22Rv1 (cell line): ENCODE measurements at regions not wholly inside any gene's neighbourhood (a gene's known extent, or its start where the extent isn't known, plus 50 kb on each side); places are given as distances from the start of the nearest gene placed in this dataset.

Experiments used
- H3K27ac ChIP-seq: fragments of 450-650 bp; 2 replicates; pipeline ENCODE4 v1.5.1; 2017
- CTCF ChIP-seq: fragments of 450-650 bp; IDR thresholded peaks from 2 replicates; pipeline ENCODE4 v1.5.1; 2017; ENCODE audit warnings: mild to moderate bottlenecking
- ZFX ChIP-seq: fragments of 450-650 bp; IDR thresholded peaks from 2 replicates; pipeline ENCODE4 v1.6.1; 2017; ENCODE audit warnings: antibody characterized with exemption, borderline replicate concordance

DNA sequence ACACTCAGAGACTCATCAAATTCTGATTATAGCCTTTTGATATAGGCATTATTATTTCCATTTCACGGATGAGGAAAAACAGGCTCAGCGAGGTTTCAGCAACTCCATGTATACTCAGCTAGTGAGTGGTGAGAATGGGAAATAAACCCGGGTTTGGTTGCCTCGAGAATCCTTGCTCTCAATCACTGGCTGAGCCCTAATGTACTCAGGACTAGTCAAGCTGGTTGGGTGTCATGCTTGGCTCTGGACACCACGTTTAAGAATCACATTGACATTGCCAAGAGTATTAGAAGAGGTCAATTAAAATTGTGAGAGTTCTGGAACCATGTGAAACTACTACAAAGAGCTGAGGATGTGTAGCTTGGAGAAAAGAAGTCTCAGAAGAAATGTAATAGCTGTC is 444.5 kb downstream of the MFSD1 start:
- H3K27ac ChIP-seq = no peak overlapping the region
- TF ChIP-seq ZFX (no peak), CTCF (no peak)

DNA sequence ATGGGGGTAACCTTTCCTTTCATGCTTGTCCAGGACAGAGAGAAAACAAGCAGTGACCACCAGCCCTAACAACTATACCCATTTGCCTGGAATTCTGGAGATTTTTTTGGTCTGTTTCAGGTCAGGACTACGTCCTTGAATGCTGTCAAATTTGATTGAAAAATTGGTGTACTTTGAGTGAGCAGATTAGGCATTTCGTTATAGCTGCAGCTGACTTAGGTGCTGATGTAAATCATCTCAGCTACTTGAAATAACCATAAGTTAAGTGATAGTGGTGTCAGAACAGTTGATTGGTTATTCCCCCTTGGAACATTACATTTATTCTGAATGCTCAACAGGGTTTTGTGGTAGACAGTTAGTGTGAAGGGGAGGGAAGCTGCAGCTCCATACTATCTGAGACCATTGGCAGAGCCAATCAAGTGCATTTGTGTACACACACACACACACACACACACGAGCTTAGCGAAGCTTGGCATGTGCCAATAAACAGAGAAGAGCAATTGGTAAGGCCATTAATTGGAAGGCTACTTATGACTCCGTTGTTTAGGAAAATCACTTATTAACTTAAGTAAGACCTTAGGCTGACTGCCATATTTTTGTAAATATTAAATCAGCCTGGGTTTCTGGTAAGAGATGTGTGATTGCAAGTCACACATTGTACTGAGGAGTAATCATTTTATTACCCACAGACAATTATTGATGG is 447.8 kb downstream of the MFSD1 start:
- TF ChIP-seq ZFX = no peak
- no peak for TF ChIP-seq CTCF
- no peak overlapping the region for H3K27ac ChIP-seq

GRCh38 chr3:159250961-159251360 is 449.1 kb downstream of the MFSD1 start:
- TF ChIP-seq ZFX (no peak), CTCF (no peak)
- H3K27ac ChIP-seq = no peak overlapping the region

DNA sequence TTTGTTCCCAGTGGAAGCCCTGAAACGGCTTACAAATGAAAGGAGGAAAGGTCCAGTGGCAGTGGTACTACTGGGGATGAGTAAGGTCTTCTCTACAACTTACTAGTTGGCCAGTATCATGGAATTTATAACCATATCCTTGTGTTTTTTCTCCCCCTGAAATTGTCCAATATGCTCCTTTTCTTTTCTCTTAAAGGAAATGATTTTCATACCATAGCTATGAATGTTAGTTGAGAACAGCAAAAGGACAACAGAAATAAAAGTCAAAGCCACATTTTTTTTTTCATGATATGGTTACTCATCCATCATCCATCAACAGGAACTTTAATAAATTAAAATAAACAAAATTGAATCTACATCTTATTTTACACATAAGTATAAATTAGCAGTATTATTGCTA is 450.4 kb downstream of the MFSD1 start:
- no peak for TF ChIP-seq CTCF
- no peak for TF ChIP-seq ZFX
- H3K27ac ChIP-seq = no peak overlapping the region

DNA sequence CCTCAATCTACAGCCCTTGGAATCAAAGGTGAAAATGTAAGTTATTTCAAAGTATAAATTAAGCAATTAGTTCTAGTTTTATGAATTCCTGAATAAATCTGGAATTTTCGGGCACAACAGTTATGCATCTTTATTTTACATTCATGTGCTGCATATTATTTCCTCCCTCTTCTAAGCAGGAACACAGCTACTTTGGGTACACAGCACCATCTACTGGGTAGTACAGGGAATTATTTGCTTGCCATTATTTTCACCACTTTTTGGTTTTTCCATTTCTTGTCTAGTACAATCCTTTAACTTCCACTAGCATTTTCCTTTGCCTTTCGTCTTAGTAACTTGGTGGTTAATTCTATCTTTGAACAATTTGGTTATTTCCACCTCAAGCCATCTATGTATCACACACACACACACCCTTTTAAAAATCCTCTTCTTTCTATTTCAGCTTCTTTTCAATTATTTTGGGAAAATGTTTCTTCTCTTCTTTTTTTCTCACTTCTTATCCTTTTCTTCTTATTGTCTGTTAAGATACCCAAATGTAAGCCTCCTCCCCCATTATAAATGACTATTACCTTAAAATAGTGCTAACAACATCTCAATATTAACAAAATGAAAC is 451.0 kb downstream of the MFSD1 start:
- TF ChIP-seq ZFX = no peak
- TF ChIP-seq CTCF = peak; percentile 78
- H3K27ac ChIP-seq = no peak overlapping the region

DNA sequence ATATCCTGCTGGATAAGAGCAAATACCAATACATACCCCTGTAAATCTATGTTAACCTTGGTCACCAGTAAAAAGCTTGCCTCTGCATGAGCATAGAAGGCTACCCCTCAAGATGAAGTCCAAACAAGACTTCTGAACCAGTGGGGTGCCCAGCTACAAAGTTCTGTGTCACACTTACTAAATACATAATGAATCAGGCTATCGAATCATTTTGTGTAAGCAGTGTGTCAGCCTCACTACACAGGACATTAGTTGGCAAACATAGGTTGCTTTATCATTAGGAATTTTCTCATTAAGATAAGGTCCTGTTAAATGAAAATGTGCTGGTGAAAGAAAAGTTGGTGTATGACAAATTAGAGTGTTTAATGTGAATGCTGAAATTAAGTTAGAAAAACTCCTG is 452.0 kb downstream of the MFSD1 start:
- no peak overlapping the region for H3K27ac ChIP-seq
- TF ChIP-seq ZFX (no peak), CTCF (no peak)

GRCh38 chr3:159257954-159258353 is 456.1 kb downstream of the MFSD1 start:
- no peak overlapping the region for H3K27ac ChIP-seq
- TF ChIP-seq ZFX (no peak), CTCF (no peak)
